HepG2 (cell line): ENCODE measurements at regions not wholly inside any gene's neighbourhood (a gene's known extent, or its start where the extent isn't known, plus 50 kb on each side); places are given as distances from the start of the nearest gene placed in this dataset.

Source experiments
- ATAC-seq: fragments of 200-7000 bp; cut with Tn5 transposase; 3 replicates; pipeline ENCODE4 v1.9.1; 2020; ENCODE audit warnings: mild to moderate bottlenecking, moderate library complexity
- BruUV-seq: library from RNA; stranded (reverse); fragments of 400-500 nt; replicated peaks from 2 replicates; lab custom pipeline; 2021; lab: Mats Ljungman, UMichigan
- CTCF ChIA-PET: fragments of 300-600 bp; formaldehyde crosslinking; extraction: SDS; loops from one replicate; lab custom pipeline; 2021; ENCODE audit warnings: low total read pairs, inconsistent platforms, low intra/inter-chr PET ratio; lab: Yijun Ruan, JAX
- POLR2A ChIA-PET: fragments of 350-600 bp; sonication (Branson Sonifier 250); formaldehyde crosslinking; loops from one replicate; lab custom pipeline; 2020; ENCODE audit warnings: antibody characterized with exemption, inconsistent platforms; lab: Yijun Ruan, JAX
- DNase-seq: peaks from one replicate; pipeline ENCODE4 v3.0.0-alpha.2; 2015; ENCODE audit warnings: low spot score
- FAIRE-seq: peaks from 3 replicates; lab custom pipeline; 2011; peaks lifted over from hg19 to GRCh38; lab: Jason Lieb, UNC
- H2AFZ ChIP-seq: one replicate; pipeline ENCODE4 v1.6.1; 2011; ENCODE audit warnings: low read length, inconsistent platforms
- H3K27ac ChIP-seq: fragments of 300-600 bp; 3 replicates; pipeline ENCODE4 v1.8.0; 2011; ENCODE audit warnings: mixed run types, mild to moderate bottlenecking, mixed read lengths, low read length, inconsistent platforms; ENCODE audit not compliant: insufficient read depth; ENCODE audit errors: extremely low read length
- H3K27me3 ChIP-seq, 2 experiments: fragments of 200-600 bp in 1 of 2; 2 replicates in 1 of 2; 3 replicates in 1 of 2; pipeline versions ENCODE4 v1.6.0 to v1.8.0; 2011; ENCODE audit warnings: low read length in 2 of 2, mild to moderate bottlenecking in 2 of 2, moderate library complexity in 2 of 2, inconsistent platforms in 1 of 2; ENCODE audit not compliant: insufficient read depth in 2 of 2, control insufficient read depth in 1 of 2
- H3K36me3 ChIP-seq, 2 experiments: fragments of 200-600 bp in 1 of 2; replicated peaks in 1 of 2; 2 replicates in 1 of 2; 3 replicates in 1 of 2; pipeline versions ENCODE4 v1.5.1 to v1.8.0; 2011; ENCODE audit warnings: low read length in 2 of 2, inconsistent platforms in 1 of 2; ENCODE audit not compliant: insufficient read depth in 2 of 2, control insufficient read depth in 1 of 2
- H3K4me1 ChIP-seq: 2 replicates; pipeline ENCODE4 v1.5.1; 2012; ENCODE audit warnings: low read length, inconsistent platforms; ENCODE audit not compliant: insufficient read depth
- H3K4me2 ChIP-seq: 2 replicates; pipeline ENCODE4 v1.6.0; 2011; ENCODE audit warnings: low read depth, low read length, inconsistent platforms
- H3K4me3 ChIP-seq, 3 experiments: fragments of 200-600 bp in 1 of 3; sonication (generic), shearing (Covaris generic) in 1 of 3; replicated peaks in 1 of 3; 2 replicates each; pipeline ENCODE4 v1.5.1; 2011 to 2016; ENCODE audit warnings: low read length in 3 of 3, inconsistent platforms in 2 of 3, low read depth in 2 of 3, mild to moderate bottlenecking in 2 of 3, control low read depth in 1 of 3, mixed read lengths in 1 of 3; ENCODE audit not compliant: insufficient read depth in 1 of 3
- H3K79me2 ChIP-seq: one replicate; pipeline ENCODE4 v1.6.1; 2011; ENCODE audit warnings: low read length, inconsistent platforms; ENCODE audit not compliant: insufficient read depth
- H3K9ac ChIP-seq: 2 replicates; pipeline ENCODE4 v1.6.0; 2011; ENCODE audit warnings: mild to moderate bottlenecking, low read depth, low read length, inconsistent platforms; ENCODE audit not compliant: insufficient read depth
- H3K9me3 ChIP-seq: 2 replicates; pipeline ENCODE4 v1.5.1; 2012; ENCODE audit warnings: mild to moderate bottlenecking, low read length
- H4K20me1 ChIP-seq: 2 replicates; pipeline ENCODE4 v1.6.0; 2011; ENCODE audit warnings: inconsistent platforms, mild to moderate bottlenecking, low read length, moderate library complexity; ENCODE audit not compliant: insufficient read depth
- BCL6 ChIP-seq: IDR thresholded peaks from 2 replicates; pipeline ENCODE4 v1.6.1; 2016; ENCODE audit warnings: missing genetic modification reagents, missing compliant biosample characterization
- CREB1 ChIP-seq, 2 experiments: fragments of 450-650 bp in 1 of 2; IDR thresholded peaks; 2 replicates each; pipeline ENCODE4 v1.6.1; 2016 to 2017; ENCODE audit warnings: control low read depth in 1 of 2, mild to moderate bottlenecking in 1 of 2, missing compliant biosample characterization in 1 of 2, missing genetic modification characterization in 1 of 2
- MEIS1 ChIP-seq: sonication (generic); formaldehyde crosslinking; IDR thresholded peaks from 2 replicates; pipeline ENCODE4 v1.9.0; 2021; ENCODE audit warnings: mild to moderate bottlenecking, missing genetic modification reagents, moderate library complexity, borderline replicate concordance
- ZFYVE20 ChIP-seq: sonication (generic); formaldehyde crosslinking; IDR thresholded peaks from 2 replicates; pipeline ENCODE4 v1.8.0; 2023; ENCODE audit warnings: low read depth, mild to moderate bottlenecking, moderate library complexity, missing genetic modification reagents, borderline replicate concordance
- ZNF331 ChIP-seq: sonication (generic); formaldehyde crosslinking; IDR thresholded peaks from 2 replicates; pipeline ENCODE4 v1.4.0; 2020; ENCODE audit warnings: missing genetic modification reagents
- ZNF572 ChIP-seq: sonication (generic); formaldehyde crosslinking; IDR thresholded peaks from 2 replicates; pipeline ENCODE4 v1.5.1; 2020; ENCODE audit warnings: mild to moderate bottlenecking, missing genetic modification reagents
- WGBS: methylation state at CpG from one replicate; pipeline ENCODE4 v1.1.6; 2017; ENCODE audit warnings: low lambda C conversion rate; 5-methylcytosine and 5-hydroxymethylcytosine counted together
- in situ Hi-C: cut with HindIII; loops from 2 replicates; pipeline ENCODE4 v1.10.0; 2017; ENCODE audit warnings: low pct_unique_long_range_greater_than_20kb; ENCODE audit not compliant: extremely low pct_ligation_motif_present
- intact Hi-C: fragments of 100-400 bp; cut with micrococcal nuclease; formaldehyde crosslinking; loops from one replicate; pipeline ENCODE4 v1.10.0; 2022; ENCODE audit not compliant: unreplicated experiment
- TF ChIP-seq, protein P1 (sequence below): sonication (generic); formaldehyde crosslinking; IDR thresholded peaks from 2 replicates; pipeline ENCODE4; 2020; ENCODE audit warnings: missing genetic modification reagents, mild to moderate bottlenecking, borderline replicate concordance
- TF ChIP-seq, protein P2 (sequence below): sonication (generic); formaldehyde crosslinking; IDR thresholded peaks from 2 replicates; pipeline ENCODE4 v1.8.1; 2023; ENCODE audit warnings: missing genetic modification reagents, inconsistent platforms, borderline replicate concordance

DNA sequence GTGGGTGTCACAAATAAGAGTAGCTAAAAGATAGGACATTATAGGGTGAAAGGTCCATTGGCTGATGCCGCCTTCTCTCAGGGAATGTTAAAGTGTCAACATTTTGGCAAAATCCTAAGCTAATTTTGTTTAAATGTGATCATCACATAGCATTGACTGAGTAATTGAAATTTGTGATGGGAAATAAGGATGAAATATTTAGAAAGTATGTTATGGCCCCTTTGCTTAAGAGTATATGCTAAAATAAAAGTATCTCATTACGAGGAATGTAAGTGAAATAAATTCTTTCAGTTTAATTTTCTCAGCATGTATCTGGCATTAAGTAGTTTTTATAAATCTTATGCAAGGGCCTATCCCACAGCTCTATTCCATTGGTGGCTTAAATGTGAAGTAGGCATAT is 229.2 kb downstream of the PRL start (continued):
- TF ChIP-seq, protein P1, sequence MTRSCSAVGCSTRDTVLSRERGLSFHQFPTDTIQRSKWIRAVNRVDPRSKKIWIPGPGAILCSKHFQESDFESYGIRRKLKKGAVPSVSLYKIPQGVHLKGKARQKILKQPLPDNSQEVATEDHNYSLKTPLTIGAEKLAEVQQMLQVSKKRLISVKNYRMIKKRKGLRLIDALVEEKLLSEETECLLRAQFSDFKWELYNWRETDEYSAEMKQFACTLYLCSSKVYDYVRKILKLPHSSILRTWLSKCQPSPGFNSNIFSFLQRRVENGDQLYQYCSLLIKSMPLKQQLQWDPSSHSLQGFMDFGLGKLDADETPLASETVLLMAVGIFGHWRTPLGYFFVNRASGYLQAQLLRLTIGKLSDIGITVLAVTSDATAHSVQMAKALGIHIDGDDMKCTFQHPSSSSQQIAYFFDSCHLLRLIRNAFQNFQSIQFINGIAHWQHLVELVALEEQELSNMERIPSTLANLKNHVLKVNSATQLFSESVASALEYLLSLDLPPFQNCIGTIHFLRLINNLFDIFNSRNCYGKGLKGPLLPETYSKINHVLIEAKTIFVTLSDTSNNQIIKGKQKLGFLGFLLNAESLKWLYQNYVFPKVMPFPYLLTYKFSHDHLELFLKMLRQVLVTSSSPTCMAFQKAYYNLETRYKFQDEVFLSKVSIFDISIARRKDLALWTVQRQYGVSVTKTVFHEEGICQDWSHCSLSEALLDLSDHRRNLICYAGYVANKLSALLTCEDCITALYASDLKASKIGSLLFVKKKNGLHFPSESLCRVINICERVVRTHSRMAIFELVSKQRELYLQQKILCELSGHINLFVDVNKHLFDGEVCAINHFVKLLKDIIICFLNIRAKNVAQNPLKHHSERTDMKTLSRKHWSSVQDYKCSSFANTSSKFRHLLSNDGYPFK (CRISPR knock-in tag), result no peak
- no peak for TF ChIP-seq ZNF572 (CRISPR knock-in tag)

DNA sequence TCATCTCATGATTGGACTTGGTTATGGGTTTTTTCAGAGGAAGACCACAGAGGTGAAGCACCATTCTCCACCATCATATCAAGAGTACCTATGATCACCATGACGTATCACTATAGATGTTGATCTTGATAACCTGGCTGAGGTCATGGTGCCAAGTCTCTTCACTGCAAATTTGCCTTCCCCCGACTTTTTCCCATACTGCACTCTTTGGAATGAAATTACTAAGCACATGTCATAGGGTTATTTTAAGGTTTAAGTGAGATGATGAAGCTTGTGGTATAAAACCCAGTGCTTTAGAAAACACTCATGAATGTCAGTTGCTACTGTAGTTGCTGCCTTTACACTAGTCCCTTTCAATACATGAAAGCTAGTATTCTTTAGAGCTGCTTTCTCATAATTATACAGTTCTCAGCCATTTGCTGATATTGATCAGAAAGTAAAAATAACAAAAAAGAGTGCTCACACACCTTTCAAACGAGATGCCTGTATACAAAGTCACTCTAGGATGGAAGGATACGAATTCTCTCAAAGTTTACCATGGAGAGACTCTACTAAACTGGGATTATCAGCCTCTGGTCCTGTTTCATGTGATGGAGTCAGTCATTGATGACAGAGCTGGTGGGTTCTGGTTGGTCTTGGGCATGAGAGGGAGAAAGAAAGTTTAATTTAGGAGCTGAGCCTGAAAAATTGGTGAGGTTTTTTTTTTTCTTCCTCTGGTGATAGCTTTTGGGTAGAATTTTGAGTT is 228.1 kb downstream of the PRL start:
- H2AFZ ChIP-seq, result no peak overlapping the region
- no peaks in the 10 kb centered on the region for H3K27me3 ChIP-seq
- H3K4me3 ChIP-seq, result no peak overlapping the region
- no peak overlapping the region for H3K27ac ChIP-seq
- whole genome bisulfite sequencing, result 11% methylated on average over 4 of the region's 4 CpGs
- no peak for FAIRE-seq
- no peaks in the 10 kb centered on the region for H3K4me1 ChIP-seq
- DNase-seq, result no peak
- no peak for ATAC-seq
- H3K4me2 ChIP-seq, result no peak overlapping the region
- no peaks in the 10 kb centered on the region for H3K36me3 ChIP-seq
- H3K79me2 ChIP-seq, result no peaks in the 10 kb centered on the region
- in situ Hi-C loops, result no loop called here
- no peaks in the 10 kb centered on the region for H3K9me3 ChIP-seq
- H3K9ac ChIP-seq, result no peak overlapping the region
- TF ChIP-seq BCL6 (CRISPR knock-in tag) (no peak), ZFYVE20 (CRISPR knock-in tag) (no peak), ZNF331 (CRISPR knock-in tag) (no peak), CREB1 (IDR thresholded peaks at IDR 0.05) (peak; percentile 58), CREB1 (CRISPR knock-in tag; IDR thresholded peaks at IDR 0.05) (no peak), MEIS1 (no peak)
- TF ChIP-seq, protein P2, sequence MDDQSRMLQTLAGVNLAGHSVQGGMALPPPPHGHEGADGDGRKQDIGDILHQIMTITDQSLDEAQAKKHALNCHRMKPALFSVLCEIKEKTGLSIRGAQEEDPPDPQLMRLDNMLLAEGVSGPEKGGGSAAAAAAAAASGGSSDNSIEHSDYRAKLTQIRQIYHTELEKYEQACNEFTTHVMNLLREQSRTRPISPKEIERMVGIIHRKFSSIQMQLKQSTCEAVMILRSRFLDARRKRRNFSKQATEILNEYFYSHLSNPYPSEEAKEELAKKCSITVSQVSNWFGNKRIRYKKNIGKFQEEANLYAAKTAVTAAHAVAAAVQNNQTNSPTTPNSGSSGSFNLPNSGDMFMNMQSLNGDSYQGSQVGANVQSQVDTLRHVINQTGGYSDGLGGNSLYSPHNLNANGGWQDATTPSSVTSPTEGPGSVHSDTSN (CRISPR knock-in tag), result no peak
- CTCF ChIA-PET, result no interaction called here
- H4K20me1 ChIP-seq, result no peaks in the 10 kb centered on the region
- POLR2A ChIA-PET, result no interaction called here
- intact Hi-C loops, result no loop called here
- no TSS peak for BruUV-seq
